Neural progenitor cell (in vitro differentiated cells): ENCODE measurements at regions not wholly inside any gene's neighbourhood (a gene's known extent, or its start where the extent isn't known, plus 50 kb on each side); places are given as distances from the start of the nearest gene placed in this dataset.

Experiments
- DNase-seq: peaks from one replicate; pipeline ENCODE4 v3.0.0-alpha.2; 2016; ENCODE audit warnings: low spot score
- H2AFZ ChIP-seq: fragments of 200-600 bp; sonication (generic); replicated peaks from 2 replicates; pipeline ENCODE4 v1.6.1; 2016; ENCODE audit warnings: antibody characterized with exemption
- H3F3A ChIP-seq: fragments of 200-600 bp; sonication (generic); 2 replicates; pipeline ENCODE4 v1.6.1; 2016; ENCODE audit warnings: antibody characterized with exemption, low read depth
- H3K27ac ChIP-seq: fragments of 200-600 bp; sonication (generic); 2 replicates; pipeline ENCODE4 v1.5.1; 2016; ENCODE audit warnings: mild to moderate bottlenecking
- H3K27me3 ChIP-seq: fragments of 200-600 bp; sonication (generic); 2 replicates; pipeline ENCODE4 v1.6.1; 2016; ENCODE audit warnings: mild to moderate bottlenecking, moderate library complexity
- H3K36me3 ChIP-seq: fragments of 200-600 bp; sonication (generic); 2 replicates; pipeline ENCODE4 v1.5.1; 2016
- H3K4me1 ChIP-seq: fragments of 200-600 bp; sonication (generic); 2 replicates; pipeline ENCODE4 v1.6.1; 2016; ENCODE audit warnings: mixed run types
- H3K4me2 ChIP-seq: fragments of 200-600 bp; sonication (generic); 2 replicates; pipeline ENCODE4 v1.6.1; 2016
- H3K4me3 ChIP-seq: fragments of 200-600 bp; sonication (generic); 2 replicates; pipeline ENCODE4 v1.5.1; 2016
- H3K79me2 ChIP-seq: fragments of 200-600 bp; sonication (generic); 2 replicates; pipeline ENCODE4 v1.6.1; 2016; ENCODE audit warnings: low read depth
- H3K9ac ChIP-seq: fragments of 200-600 bp; sonication (generic); 2 replicates; pipeline ENCODE4 v1.6.1; 2016
- H3K9me3 ChIP-seq: fragments of 200-600 bp; sonication (generic); 2 replicates; pipeline ENCODE4 v1.5.1; 2016; ENCODE audit warnings: low read depth
- H4K20me1 ChIP-seq: fragments of 200-600 bp; sonication (generic); 2 replicates; pipeline ENCODE4 v1.6.1; 2016; ENCODE audit warnings: low read depth
- H3K27ac Mint-ChIP-seq: 3 replicates; pipeline ENCODE4 v1.8.0; 2021; ENCODE audit warnings: mixed read lengths
- H3K27me3 Mint-ChIP-seq: 2 replicates; pipeline ENCODE4 v1.8.0; 2022; ENCODE audit warnings: low read depth, mild to moderate bottlenecking, inconsistent platforms, moderate library complexity, mixed read lengths; ENCODE audit not compliant: insufficient read depth
- H3K36me3 Mint-ChIP-seq: 3 replicates; pipeline ENCODE4 v1.8.0; 2021; ENCODE audit warnings: mixed read lengths
- H3K4me1 Mint-ChIP-seq: 3 replicates; pipeline ENCODE4 v1.8.0; 2021; ENCODE audit warnings: mixed read lengths
- H3K4me3 Mint-ChIP-seq: 3 replicates; pipeline ENCODE4 v1.8.0; 2021; ENCODE audit warnings: mild to moderate bottlenecking, moderate library complexity, mixed read lengths
- H3K9me3 Mint-ChIP-seq: 3 replicates; pipeline ENCODE4 v1.8.0; 2020; ENCODE audit warnings: mixed read lengths
- CTCF ChIP-seq: fragments of 200-600 bp; sonication (generic); IDR thresholded peaks from 2 replicates; pipeline ENCODE4 v1.5.1; 2017; ENCODE audit warnings: antibody characterized with exemption, mild to moderate bottlenecking
- EZH2 ChIP-seq: fragments of 200-600 bp; sonication (generic); IDR thresholded peaks from 2 replicates; pipeline ENCODE4 v1.6.1; 2017; ENCODE audit warnings: antibody characterized with exemption, mild to moderate bottlenecking, moderate library complexity
- EZH2phosphoT487 ChIP-seq: fragments of 200-600 bp; sonication (generic); IDR thresholded peaks from 2 replicates; pipeline ENCODE4 v1.6.1; 2017; ENCODE audit warnings: antibody characterized with exemption

- no peaks in the 10 kb centered on the region for H3K36me3 Mint-ChIP-seq
Observed at GRCh38 chr6:19664050-19664449, 173.1 kb upstream of the ID4 start.

GRCh38 chr6:19664878-19665612 lies 172.1 kb upstream of the ID4 start:
- no peak overlapping the region for H2AFZ ChIP-seq
- Mint-ChIP-seq H3K27ac (no peak overlapping the region), H3K4me3 (no peak overlapping the region), H3K4me1 (peaks cover 21% of the 10 kb centered on the region), H3K27me3 (no peaks in the 10 kb centered on the region), H3K36me3 (no peaks in the 10 kb centered on the region), H3K9me3 (no peaks in the 10 kb centered on the region)
- H3K9me3 ChIP-seq = no peaks in the 10 kb centered on the region
- TF ChIP-seq CTCF (no peak), EZH2phosphoT487 (no peak), EZH2 (no peak)
- no peaks in the 10 kb centered on the region for H3K79me2 ChIP-seq
- H3K27me3 ChIP-seq = no peaks in the 10 kb centered on the region
- no peak for DNase-seq
- H3K4me1 ChIP-seq = peaks cover 3% of the 10 kb centered on the region
- no peak overlapping the region for H3K27ac ChIP-seq
- no peak overlapping the region for H3K4me2 ChIP-seq
- H3F3A ChIP-seq = no peaks in the 10 kb centered on the region
- H3K36me3 ChIP-seq = no peaks in the 10 kb centered on the region
- H3K9ac ChIP-seq = no peak overlapping the region
- no peak overlapping the region for H3K4me3 ChIP-seq
- no peaks in the 10 kb centered on the region for H4K20me1 ChIP-seq

More at GRCh38 chr6:19664050-19664449, 173.1 kb upstream of the ID4 start:
- no peaks in the 10 kb centered on the region for H3K79me2 ChIP-seq
- H2AFZ ChIP-seq = peak overlapping the region; percentile 30
- H3K9me3 ChIP-seq = no peaks in the 10 kb centered on the region
- no peak overlapping the region for H3K27ac Mint-ChIP-seq
- H3K9ac ChIP-seq = no peak overlapping the region
- no peaks in the 10 kb centered on the region for H3K27me3 ChIP-seq
- H3K9me3 Mint-ChIP-seq = no peaks in the 10 kb centered on the region
- no peak overlapping the region for H3K4me3 ChIP-seq
- no peak for DNase-seq
- no peaks in the 10 kb centered on the region for H4K20me1 ChIP-seq
- H3K4me1 ChIP-seq = peaks cover 3% of the 10 kb centered on the region
- H3K36me3 ChIP-seq = no peaks in the 10 kb centered on the region
- no peaks in the 10 kb centered on the region for H3K27me3 Mint-ChIP-seq
- TF ChIP-seq EZH2 (no peak), EZH2phosphoT487 (no peak), CTCF (no peak)
- no peak overlapping the region for H3K4me3 Mint-ChIP-seq
- no peak overlapping the region for H3K4me2 ChIP-seq
- H3K27ac ChIP-seq = no peak overlapping the region
- no peaks in the 10 kb centered on the region for H3F3A ChIP-seq
- H3K4me1 Mint-ChIP-seq = peaks cover 18% of the 10 kb centered on the region

- Histone ChIP-seq H3K9ac (no peak overlapping the region), H3K4me1 (peaks cover 3% of the 10 kb centered on the region), H4K20me1 (no peaks in the 10 kb centered on the region), H3K36me3 (no peaks in the 10 kb centered on the region), H3K4me2 (no peak overlapping the region), H3K9me3 (no peaks in the 10 kb centered on the region), H3K27ac (no peak overlapping the region), H3F3A (no peaks in the 10 kb centered on the region), H2AFZ (no peak overlapping the region), H3K27me3 (no peaks in the 10 kb centered on the region), H3K79me2 (no peaks in the 10 kb centered on the region), H3K4me3 (no peak overlapping the region)
- TF ChIP-seq EZH2phosphoT487 = no peak
- no peak for TF ChIP-seq CTCF
- TF ChIP-seq EZH2 = no peak
- DNase-seq = no peak
- Mint-ChIP-seq H3K36me3 (no peaks in the 10 kb centered on the region), H3K27me3 (no peaks in the 10 kb centered on the region), H3K4me3 (no peak overlapping the region), H3K9me3 (no peaks in the 10 kb centered on the region), H3K4me1 (peaks cover 21% of the 10 kb centered on the region), H3K27ac (no peak overlapping the region)
Observed at GRCh38 chr6:19665613-19665909, 171.6 kb upstream of the ID4 start.
